ENCODE measurements at regions not wholly inside any gene's neighbourhood (a gene's known extent, or its start where the extent isn't known, plus 50 kb on each side); places are given as distances from the start of the nearest gene placed in this dataset.

- DNase-seq, result no peak
These were observed 60.8 kb downstream of the NSMCE3 start for GRCh38 chr15:29208836-29209235.

GRCh38 chr15:29208352-29208751, 61.3 kb downstream of the NSMCE3 start:
- DNase-seq, result no peak

- DNase-seq, result no peak
These were observed 61.9 kb downstream of the NSMCE3 start for GRCh38 chr15:29207758-29208108.

- no peak for DNase-seq
These were observed 62.4 kb downstream of the NSMCE3 start for GRCh38 chr15:29207027-29207757.

- DNase-seq, result no peak
These were observed 64.4 kb downstream of the NSMCE3 start for GRCh38 chr15:29205186-29205585.

- DNase-seq, result no peak
These were observed 65.3 kb downstream of the NSMCE3 start for GRCh38 chr15:29204369-29204755.

- DNase-seq, result no peak
These were observed 65.8 kb downstream of the NSMCE3 start for GRCh38 chr15:29203718-29204368.

GRCh38 chr15:29196722-29197121, 72.9 kb downstream of the NSMCE3 start:
- no peak for DNase-seq

GRCh38 chr15:29196290-29196689, 73.3 kb downstream of the NSMCE3 start:
- no peak for DNase-seq

GRCh38 chr15:29194866-29195265, 74.8 kb downstream of the NSMCE3 start:
- no peak for DNase-seq

GRCh38 chr15:29183071-29183831, 86.4 kb downstream of the NSMCE3 start:
- DNase-seq, result peak in 1 of 5 donors; percentile 43

- DNase-seq, result no peak
These were observed 87.0 kb downstream of the NSMCE3 start for GRCh38 chr15:29182590-29182989.

GRCh38 chr15:29172742-29173725, 96.6 kb downstream of the NSMCE3 start:
- DNase-seq, result no peak

GRCh38 chr15:29170521-29170920, 99.1 kb downstream of the NSMCE3 start:
- no peak for DNase-seq
